Right forelimb (tissue), 1 donor: ENCODE measurements at regions not wholly inside any gene's neighbourhood (a gene's known extent, or its start where the extent isn't known, plus 50 kb on each side); places are given as distances from the start of the nearest gene placed in this dataset.

Experiments used
- DNase-seq: peaks from one replicate; pipeline ENCODE4 v3.0.0-alpha.2; 2018

DNA sequence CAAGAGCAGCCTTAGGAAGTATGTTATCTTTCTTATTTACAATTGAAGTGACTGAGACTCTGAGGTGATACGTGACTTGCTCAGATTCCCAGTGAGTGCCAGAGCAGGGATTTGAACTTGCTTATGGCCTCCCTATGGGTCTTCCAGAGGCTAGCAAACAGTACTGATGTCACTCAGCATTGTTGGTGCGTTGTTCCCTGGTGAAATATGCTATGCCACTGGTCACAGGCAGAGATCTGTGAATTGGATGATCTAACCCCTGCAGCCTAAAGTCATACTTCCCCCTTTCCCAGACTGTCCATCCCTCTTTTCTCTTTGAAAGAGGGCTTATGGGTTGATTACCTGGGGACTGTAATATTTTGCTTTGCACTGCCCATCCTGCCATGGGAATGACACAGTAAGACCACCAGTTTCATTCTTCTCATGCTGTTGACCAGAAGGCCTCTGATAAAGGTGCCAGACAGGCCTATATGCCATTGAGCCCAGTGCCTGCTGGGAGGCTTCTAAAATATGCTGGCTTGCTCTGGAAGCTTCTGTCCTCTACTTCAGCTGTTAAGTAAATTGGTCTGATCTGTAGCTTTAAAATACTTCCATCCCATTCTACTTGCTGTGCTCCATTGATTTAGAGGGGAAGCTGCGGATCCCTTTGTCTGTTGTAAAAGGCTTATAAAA is 152.2 kb upstream of the E2F8 start:
- DNase-seq, result no peak

DNA sequence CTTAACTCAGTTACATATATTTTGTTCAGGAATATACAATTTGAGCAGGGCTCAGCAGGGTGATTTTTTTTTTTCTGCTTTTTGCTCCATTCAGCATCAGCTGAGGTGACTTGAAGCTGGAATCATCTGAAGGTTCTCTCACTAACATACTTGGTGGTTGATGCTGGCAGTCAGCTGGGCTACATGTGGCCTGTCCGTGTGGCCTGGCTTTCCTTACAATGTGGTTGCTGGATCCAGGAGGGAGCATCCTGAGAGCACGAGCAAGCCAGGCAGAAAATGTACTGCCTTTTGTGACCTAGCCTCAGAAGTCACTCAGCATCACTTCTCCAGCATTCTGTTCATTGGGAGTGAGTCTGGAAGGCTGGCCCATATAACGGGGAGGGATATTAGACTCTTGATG is 151.6 kb upstream of the E2F8 start:
- no peak for DNase-seq

DNA sequence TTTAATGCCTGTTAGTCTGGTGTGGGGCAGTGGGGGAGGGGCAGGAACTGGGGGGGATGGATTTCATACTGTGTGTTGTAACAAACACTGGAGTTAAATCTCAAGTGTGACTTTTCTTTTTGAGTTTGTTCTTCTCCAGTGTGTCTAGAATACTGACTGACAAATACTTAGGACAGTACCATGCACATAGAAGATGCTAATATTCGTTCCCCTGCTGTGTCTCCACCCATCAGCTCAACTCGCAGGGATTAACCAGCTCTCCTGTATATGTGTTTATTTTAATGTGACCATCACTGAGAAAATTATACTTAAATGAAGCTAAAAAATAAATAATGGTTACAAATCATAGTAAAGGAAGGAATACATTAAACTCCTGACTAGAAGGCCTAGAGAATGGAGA is 150.9 kb upstream of the E2F8 start:
- DNase-seq, result no peak

DNA sequence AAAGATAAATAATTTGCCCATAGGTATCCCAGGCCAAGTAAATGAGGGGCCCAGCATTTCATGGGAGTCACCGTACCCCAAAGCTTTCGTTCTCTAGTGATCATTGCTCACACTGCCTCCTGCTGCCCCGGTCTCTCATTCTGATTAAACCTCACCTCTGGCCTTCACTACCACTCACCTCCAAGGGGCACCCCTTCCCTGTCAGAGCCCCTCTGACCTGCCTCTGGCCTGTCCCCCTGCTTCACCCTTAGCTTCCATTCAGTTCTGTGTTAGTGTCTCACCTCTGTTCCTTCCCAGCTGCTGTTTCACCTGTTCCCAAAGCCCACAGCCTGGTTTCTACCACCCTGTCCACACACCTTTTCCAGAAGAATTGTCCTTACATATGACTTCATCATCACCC is 150.3 kb upstream of the E2F8 start:
- DNase-seq, result no peak

DNA sequence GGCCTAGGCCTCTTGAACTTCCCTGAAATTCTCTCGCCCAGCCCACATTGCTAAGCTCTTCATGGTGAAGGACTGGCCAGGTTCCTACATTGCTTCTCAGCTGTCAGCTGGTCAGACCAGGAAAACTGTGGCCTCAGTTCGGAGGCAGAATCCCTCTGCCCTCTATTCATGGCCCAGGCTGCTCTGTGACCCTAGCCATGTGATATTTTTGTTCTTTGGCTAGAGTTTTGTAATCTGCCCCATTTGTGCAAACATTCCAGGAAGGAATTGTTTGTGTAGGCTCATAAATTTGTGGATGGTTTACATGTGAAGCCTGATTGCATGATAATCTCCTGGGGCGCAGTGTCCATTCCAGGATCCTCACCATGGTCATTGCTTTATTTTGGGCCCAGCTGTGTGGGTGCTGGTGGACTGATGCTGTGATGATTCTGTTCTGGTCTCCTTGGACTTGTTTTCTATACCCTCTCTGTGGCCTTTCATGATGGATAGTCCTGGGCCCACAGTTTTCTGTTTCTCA is 149.1 kb upstream of the E2F8 start:
- no peak for DNase-seq

DNA sequence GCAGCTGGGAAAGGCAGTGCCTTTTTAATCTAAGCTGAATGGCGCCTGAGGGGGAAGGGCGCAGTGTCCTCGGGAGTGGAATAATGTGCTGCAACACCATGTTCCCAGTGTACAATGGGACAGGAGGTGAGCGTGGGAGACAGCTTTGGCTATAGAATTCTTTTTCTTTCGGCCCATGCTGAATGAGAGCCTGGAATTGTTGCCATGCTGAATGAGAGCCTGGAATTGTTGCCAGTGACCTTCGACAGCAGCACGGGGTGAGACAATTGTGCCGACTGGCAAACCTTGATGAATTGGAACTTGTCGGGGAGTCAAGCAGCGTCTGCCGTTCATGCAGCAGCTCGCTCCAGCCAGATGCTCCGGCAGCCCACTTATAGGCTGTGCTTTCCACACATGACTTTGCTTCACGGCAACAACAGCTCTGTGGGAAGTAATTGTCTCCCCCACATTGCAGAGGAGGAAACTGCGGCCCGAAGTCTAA is 141.4 kb upstream of the E2F8 start:
- no peak for DNase-seq

DNA sequence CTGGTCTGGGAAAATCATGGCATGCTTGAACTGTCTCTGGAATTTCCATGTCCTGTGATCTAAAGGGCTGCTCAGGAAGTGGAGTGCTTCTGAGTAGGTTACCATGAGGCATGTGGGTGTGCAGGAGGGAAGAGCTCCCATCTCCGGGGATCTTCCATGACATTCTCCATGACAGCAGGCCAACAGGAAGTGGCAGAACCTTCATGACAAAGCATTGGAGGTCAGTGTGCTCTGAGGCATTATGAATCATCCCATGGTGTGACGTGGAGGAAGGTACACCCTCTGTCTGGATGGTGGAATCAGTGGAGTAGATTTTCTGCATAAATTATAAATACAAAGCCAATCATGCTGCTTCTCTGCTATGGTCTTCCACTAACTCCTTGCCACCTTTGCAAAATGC is 139.6 kb upstream of the E2F8 start:
- no peak for DNase-seq

DNA sequence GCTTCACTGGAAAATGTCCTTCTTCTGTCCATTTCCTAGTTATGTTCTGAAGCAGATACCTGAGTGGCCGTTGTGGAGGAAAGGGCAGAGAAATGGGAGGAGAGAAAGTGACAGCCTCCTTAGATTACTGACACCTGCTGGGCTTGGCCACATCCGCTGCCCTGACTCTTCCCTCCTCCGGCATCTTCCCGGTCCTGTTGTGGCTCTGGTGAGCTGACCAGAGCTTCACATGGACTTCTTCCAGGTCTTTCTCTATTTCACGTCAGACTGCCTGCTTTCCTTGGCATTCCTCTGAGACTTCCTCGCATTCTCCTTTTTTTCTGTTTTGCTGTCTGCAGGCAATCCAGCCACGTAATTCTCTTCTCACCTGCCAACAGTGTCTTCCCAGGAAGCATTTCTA is 138.7 kb upstream of the E2F8 start:
- no peak for DNase-seq

DNA sequence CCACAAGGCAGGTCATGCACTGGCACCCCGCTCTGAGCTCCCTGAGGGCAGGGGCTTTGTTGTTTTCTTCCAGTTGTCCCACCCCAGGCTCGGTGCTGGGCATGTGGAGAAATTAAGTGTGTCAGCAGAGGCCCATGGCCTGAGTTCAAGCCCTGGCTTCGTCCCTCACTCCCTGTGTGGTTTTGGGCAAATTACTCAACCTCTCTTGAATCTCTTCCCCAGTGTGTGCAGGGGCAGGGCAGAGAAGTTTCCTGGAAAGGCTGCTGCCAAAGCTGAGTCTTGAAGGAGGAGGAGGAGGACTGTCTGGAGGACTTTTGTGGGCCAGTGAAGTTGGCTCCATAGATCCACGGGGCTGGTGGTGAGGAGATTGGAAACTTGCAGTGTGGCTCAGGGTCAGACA is 138.1 kb upstream of the E2F8 start:
- no peak for DNase-seq

DNA sequence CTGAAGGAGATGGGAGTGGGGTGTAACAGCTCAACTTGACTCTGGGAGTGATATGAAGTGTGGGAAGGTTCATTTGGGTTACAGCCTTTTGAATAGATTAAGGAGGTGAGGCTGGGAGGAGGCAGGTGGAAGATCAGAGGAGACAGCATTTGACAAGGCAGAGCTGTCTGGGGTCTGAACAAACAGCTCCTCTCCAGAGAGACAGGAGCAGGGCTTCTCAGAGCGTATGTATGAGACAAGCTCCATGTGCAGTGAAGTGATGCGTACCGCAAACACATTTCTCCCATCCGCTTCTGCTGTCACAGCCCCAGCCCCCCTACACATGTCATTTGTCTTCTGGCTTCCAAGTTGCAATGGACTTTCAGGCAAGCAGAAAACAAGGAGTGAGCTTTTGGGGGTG is 137.1 kb upstream of the E2F8 start:
- DNase-seq, result no peak

DNA sequence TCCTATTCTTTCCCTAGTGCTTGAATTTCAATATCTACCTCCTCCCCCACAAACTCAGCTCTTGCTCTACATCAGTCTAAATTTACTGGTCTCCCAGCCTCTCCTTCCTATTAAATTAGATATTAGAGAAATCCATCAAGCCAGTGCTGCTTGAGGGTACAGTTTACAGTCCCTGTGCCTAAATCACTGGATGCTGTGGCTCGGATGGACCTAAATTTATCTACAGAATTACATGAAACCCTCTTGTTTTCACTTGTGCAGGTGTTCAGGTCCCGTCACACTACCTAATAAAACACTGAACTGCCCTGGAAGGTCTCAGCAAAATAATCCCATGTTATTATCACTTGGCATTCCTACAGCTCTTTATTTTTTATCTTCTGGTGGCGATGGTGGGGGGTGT is 134.7 kb upstream of the E2F8 start:
- no peak for DNase-seq

DNA sequence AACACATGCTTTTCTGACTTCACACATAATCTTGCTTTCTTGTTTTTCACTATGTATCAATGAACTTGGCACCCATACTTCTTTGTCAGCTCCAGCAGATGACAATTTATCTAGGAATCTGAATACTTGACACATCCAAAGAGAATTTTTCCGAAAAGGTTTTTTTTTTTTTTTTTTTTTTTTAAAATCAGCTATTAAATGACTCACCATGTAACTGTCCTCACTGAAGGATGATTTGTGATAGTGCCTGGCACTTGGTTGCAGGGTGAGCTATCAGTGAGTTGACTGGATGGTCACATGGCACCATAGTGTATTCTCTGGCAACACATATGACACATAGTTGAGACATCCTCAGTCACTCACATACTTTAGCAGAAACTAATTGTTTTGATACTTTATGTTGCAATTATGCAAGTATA is 133.4 kb upstream of the E2F8 start:
- no peak for DNase-seq

DNA sequence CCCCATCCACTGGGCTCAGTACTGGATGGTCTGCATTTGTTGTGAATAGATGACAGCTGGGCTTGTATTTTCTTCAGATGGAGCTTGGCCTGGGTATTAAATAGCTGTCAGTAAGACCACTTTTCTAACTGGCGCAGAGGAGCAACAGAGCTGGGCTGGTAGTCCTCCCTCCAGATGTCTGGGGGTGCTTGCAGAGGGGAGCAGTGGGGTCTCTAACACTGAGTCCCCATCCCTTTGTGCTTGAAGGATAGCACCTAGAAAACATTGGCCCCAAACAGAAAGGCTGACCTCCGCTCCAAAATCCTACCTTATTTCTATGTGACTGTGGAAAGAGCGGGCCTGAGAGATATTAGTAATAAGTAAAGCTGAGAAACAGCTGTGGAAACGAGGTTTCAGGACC is 131.6 kb upstream of the E2F8 start:
- no peak for DNase-seq

DNA sequence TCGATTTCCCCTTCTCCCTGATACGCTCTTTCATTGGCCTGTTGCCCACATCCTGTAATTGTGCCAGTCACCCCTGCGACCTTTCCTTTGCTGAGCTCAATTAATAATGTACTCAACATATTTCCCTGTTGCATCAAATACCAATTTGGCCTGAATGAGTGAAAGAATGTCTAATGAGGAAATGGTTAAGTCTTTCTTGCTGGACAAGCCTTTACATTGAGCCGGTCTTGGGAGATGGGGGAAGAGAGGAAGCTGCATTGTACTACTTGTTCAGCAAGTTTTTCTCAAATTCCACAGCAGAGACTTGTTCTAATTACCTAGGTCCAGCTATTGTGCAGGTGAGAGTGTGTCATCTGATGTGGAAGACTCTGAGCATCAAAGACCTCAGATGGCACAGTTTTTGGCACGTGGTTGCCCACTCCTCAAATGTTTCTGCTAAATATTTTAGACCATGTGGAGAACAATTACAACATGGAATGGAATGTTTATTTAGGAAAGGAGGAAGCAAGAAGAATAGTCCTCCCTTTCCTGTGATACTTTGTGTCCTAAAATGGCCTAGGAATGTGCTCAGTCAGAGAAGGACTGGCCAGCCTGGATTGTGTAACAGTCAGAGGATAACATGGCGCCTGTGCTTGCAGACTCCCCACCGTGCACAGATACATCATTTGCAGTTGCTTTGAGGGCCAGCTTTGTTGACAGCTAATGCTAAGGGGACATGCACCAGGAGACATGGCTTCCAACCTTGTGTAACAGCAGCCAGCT is 129.5 kb upstream of the E2F8 start:
- DNase-seq, result no peak

DNA sequence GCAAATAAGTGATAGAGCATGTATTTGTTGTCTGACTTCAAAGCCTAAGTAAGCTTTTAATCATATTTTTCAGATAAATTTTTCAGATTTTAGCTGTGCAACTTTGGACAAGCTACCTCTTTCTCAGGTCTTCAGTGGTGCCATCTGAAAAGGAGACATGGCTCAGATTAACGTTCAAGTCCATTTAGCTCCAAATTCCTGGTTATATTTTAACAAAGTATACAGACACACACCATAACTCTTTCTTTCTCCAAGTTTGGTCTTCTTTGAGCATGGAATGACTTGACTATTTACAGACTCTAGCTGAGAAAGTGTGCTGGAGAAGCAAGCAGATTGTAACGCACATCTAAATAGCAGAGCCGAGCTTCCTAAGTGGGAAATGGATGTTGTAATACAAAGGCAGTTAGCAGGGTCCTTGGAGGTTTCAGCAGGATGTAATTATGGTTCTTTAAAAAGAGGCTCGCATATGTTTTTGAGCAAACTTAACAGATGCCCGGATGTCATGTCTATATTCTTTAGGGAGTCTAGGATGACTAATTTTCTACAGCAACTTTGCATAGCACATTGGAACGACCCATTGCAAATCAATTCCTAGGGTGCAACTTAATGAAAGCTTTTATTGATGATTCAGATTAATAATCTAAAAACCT is 128.1 kb upstream of the E2F8 start:
- DNase-seq, result no peak

DNA sequence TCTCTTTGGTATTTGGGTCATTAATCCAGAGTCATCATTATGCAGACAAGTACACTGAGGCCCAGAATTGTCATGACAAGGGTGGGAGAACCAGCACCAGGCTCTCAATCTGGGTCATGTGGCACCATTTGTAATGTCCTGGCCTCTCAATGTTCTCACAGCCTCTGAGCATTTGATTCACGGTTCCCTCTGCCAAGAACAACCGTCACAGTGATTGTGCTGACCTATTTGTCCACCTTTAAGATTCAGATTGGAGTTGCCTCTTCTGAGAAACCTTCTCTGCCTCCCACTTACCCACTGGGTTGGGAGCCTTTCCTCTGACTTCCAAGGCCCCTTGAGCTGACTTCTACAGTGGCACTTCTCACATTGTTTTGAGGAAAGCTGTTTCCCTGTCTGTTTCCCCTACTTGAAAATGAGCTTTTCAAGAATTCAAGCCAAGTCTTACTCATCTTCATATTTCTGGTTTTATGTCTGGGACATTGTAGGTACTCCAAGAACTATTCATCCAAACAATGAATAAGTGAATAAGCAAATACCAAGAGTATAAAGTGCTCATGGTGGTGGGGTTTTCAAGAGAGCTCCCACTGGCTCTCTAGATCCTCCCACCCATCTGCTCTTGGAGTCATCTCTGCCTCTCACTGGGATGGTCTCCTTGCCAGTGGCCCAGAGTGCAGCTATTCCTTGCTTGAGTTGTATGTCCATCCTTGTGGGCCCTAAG is 126.4 kb upstream of the E2F8 start:
- DNase-seq, result no peak

DNA sequence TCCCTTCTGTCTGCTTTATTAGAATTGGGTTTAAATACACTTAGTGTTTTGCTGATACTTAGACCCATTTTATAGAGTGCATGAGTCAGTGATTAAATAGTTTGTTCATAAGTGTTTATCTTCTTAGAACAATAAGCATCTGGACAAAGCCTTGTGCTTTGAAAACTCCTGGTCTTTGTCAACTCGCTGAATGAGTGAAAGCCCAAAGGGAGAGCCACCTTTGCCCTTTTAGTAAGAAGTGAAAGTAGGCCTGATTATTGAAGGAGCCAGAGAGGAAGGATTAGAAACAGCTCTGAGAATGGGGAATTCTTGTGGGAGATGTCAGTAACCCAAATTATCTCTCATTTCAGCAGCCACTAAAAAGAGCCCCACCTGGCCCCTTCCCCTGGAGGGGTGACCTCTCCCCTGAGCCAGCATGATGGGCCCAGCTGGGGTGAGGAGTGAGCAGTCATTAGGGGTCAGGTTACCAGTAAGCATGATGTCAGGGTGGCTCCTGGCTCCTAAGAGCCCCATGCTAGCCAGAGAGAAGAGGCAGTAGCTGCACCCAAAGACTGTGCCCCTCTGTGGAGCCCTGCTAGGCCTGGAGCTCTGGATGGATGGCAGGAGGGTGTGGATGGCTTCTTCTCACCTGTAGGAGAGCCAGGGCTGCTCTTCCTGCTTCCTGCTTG is 125.1 kb upstream of the E2F8 start:
- no peak for DNase-seq

DNA sequence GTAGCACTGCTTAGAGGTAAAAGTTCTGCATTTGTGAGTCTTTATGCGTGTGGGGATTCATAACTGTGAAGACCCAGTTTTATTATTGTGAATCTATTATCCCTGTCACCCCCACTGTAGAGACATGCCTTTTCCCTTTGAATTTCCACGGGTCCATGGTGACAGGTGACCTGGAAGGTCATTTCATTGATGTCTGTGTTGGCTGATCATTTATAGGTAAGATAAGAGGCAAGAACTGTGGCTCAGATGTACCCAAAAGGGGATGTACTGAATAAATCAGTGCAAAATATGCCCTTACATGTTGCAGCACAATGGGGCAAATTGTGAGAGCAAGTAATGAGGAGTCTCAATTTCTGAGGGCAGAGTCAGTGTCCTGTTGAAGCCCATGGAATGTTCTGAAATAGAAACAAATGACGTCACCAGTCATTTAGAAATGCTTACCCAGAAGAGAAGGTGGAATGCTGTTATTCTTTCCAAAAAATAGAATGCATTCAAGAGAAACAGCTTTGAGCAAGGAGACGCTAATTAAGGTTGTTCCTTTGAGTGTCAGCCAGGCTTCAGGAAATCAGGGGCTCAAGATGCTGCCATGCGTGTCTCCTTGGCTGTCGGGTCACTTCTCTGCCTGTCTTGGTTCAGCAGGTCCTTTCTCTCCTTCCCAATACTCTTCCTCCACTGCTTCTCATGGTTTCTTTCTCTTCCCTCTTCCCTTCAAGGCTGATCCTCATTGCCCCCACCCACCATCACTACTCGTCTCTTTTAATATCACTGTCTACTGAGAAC is 118.7 kb upstream of the E2F8 start:
- DNase-seq, result no peak

DNA sequence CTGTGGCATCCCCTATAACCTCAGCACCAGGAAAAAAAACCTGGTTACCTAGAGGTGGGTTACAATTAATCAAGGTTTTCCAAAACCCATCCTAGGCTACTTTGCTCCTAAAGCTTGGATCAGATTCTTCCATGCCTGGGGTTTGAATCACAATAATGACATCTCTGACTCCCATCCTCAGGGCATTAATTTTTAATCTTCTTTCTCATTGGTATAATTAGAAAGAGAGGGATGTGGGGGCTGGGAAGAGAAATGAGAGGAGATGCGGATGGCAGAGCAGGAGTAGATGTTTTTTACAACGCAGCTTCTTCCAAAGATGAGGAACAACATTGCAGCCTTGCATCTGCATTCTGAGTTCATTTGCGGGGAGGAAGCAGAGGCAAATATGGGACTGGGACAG is 117.2 kb upstream of the E2F8 start:
- DNase-seq, result no peak

DNA sequence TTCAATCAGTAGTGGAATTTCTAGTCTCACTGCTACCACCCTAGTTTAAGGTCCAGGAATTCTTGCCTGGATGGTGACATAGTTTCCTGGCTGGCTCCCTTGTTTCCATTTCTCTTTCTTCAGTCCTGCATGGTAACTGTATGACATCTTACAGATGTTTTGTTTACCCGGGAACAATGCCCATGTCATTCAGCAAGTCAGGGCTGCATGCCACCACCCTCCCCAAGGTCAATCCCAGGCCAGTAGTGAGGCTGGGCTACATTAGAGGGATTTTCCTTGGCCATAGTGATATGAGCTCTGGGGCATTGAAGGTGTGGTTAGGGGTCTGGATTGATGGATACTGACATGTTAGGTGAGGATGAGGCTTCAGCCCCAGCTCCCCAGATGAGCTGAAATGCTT is 114.9 kb upstream of the E2F8 start:
- no peak for DNase-seq

DNA sequence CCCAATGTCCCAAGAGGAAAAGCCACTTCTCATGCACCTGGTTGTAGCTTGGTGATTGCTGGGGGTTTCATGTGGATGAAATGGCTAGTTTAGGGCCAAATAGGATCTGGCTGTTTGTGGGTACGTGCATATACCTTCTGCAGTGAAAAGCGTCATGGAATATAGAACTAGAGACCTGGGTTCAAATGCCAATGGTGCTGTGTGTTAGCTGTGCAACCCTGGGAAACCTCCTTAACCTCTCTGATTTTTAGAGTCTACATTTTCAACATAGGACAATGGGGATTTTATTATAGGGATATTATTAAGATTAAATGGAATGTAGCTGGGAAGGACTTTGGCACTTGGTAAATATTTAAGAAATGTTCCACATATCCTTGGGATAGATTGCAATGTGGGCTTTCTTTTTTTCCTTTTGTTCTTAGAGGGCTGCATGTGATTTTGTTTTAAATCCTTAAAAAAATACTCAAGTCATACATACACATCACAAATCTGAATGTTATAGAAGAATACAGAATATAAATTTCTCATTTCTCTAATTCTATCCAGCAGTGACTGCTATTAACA is 112.6 kb upstream of the E2F8 start:
- DNase-seq, result no peak

DNA sequence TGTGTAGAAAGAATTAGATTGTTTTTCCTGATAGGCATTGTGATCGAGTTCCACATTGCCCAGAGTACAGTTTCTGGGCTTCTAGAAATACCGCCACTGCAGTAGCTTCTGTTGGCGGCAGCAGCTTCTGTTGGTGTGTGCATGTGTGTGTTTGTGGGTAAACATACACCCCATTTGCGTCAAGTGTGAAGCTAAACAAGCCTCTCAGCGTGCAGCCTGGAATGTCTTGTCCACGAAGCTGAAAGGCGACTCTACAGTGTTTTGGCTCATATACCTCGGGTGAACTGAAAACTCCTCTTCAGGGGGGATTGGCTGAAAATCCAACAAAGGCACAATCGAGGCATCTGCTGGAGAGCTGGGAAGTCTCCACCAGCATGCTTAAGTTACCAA is 112.0 kb upstream of the E2F8 start:
- DNase-seq, result no peak
